OCI-LY1 (cell line): ENCODE measurements at regions not wholly inside any gene's neighbourhood (a gene's known extent, or its start where the extent isn't known, plus 50 kb on each side); places are given as distances from the start of the nearest gene placed in this dataset.

ENCODE experiments used
- H2AFZ ChIP-seq: fragments of 200-600 bp; sonication (generic), shearing (Covaris generic); 2 replicates; pipeline ENCODE4 v1.6.0; 2014; ENCODE audit warnings: antibody characterized with exemption, mild to moderate bottlenecking, low read length
- H3F3A ChIP-seq: fragments of 200-600 bp; sonication (generic), shearing (Covaris generic); 2 replicates; pipeline ENCODE4 v1.6.0; 2014; ENCODE audit warnings: mild to moderate bottlenecking, antibody characterized with exemption, low read length, moderate library complexity; ENCODE audit not compliant: insufficient read depth
- H3K27ac ChIP-seq: fragments of 200-600 bp; sonication (generic); 2 replicates; pipeline ENCODE4 v1.5.1; 2014; ENCODE audit warnings: low read length, mixed run types, mild to moderate bottlenecking, low read depth; ENCODE audit not compliant: poor library complexity, severe bottlenecking
- H3K27me3 ChIP-seq: fragments of 200-600 bp; sonication (generic); 2 replicates; pipeline ENCODE4 v1.6.0; 2014; ENCODE audit warnings: antibody characterized with exemption, mild to moderate bottlenecking, low read length, moderate library complexity; ENCODE audit not compliant: insufficient read depth
- H3K36me3 ChIP-seq: fragments of 200-600 bp; sonication (generic); 2 replicates; pipeline ENCODE4 v1.6.1; 2014; ENCODE audit warnings: mild to moderate bottlenecking, antibody characterized with exemption, low read length, moderate library complexity, mixed read lengths; ENCODE audit not compliant: insufficient read depth
- H3K4me1 ChIP-seq: fragments of 200-600 bp; sonication (generic); 2 replicates; pipeline ENCODE4 v1.5.1; 2014; ENCODE audit warnings: mild to moderate bottlenecking, low read length, moderate library complexity; ENCODE audit not compliant: insufficient read depth, severe bottlenecking
- H3K4me2 ChIP-seq: fragments of 200-600 bp; sonication (generic), shearing (Covaris generic); 2 replicates; pipeline ENCODE4 v1.6.1; 2014; ENCODE audit warnings: low read length
- H3K4me3 ChIP-seq: fragments of 200-600 bp; sonication (generic); 2 replicates; pipeline ENCODE4 v1.5.1; 2014; ENCODE audit warnings: low read length, low read depth, mild to moderate bottlenecking, mixed read lengths; ENCODE audit not compliant: poor library complexity, severe bottlenecking
- H3K79me2 ChIP-seq: fragments of 200-600 bp; shearing (Covaris generic); 2 replicates; pipeline ENCODE4 v1.6.1; 2016; ENCODE audit warnings: mixed run types, low read length, mixed read lengths; ENCODE audit not compliant: insufficient read depth
- H3K9ac ChIP-seq: fragments of 200-600 bp; sonication (generic), shearing (Covaris generic); 2 replicates; pipeline ENCODE4 v1.6.1; 2014; ENCODE audit warnings: mild to moderate bottlenecking, low read length, mixed read lengths
- H3K9me2 ChIP-seq: fragments of 200-600 bp; sonication (generic), shearing (Covaris generic); 2 replicates; pipeline ENCODE4 v1.6.1; 2014; ENCODE audit warnings: low read depth, mild to moderate bottlenecking, low read length, mixed read lengths
- H3K9me3 ChIP-seq: fragments of 200-600 bp; shearing (Covaris generic); 2 replicates; pipeline ENCODE4 v1.6.1; 2014; ENCODE audit warnings: low read length, mixed read lengths
- H4K20me1 ChIP-seq: fragments of 200-600 bp; sonication (generic), shearing (Covaris generic); 2 replicates; pipeline ENCODE4 v1.6.0; 2016; ENCODE audit warnings: mild to moderate bottlenecking, low read length; ENCODE audit not compliant: insufficient read depth
- CTCF ChIP-seq: fragments of 200-600 bp; sonication (generic), shearing (Covaris generic); IDR thresholded peaks from 2 replicates; pipeline ENCODE4 v1.5.1; 2017; ENCODE audit warnings: mild to moderate bottlenecking, antibody characterized with exemption, low read length, moderate library complexity, mixed read lengths
- EZH2 ChIP-seq: fragments of 200-600 bp; sonication (generic), shearing (Covaris generic); IDR thresholded peaks from 2 replicates; pipeline ENCODE4 v1.8.0; 2017; ENCODE audit warnings: borderline replicate concordance, mixed run types, mild to moderate bottlenecking, antibody characterized with exemption, low read length, moderate library complexity, mixed read lengths

- Histone ChIP-seq H4K20me1 (no peaks in the 10 kb centered on the region), H3K4me1 (no peaks in the 10 kb centered on the region), H3F3A (no peaks in the 10 kb centered on the region), H3K79me2 (no peaks in the 10 kb centered on the region), H3K9me3 (no peaks in the 10 kb centered on the region), H2AFZ (no peak overlapping the region), H3K9ac (no peak overlapping the region), H3K27me3 (no peaks in the 10 kb centered on the region), H3K9me2 (no peaks in the 10 kb centered on the region), H3K27ac (no peak overlapping the region), H3K36me3 (no peaks in the 10 kb centered on the region), H3K4me3 (no peak overlapping the region), H3K4me2 (no peak overlapping the region)
- no peak for TF ChIP-seq CTCF
- no peak for TF ChIP-seq EZH2
These were observed 1676.8 kb upstream of the PCDH7 start for GRCh38 chr4:29043411-29043810.

GRCh38 chr4:29046186-29046585 is 1674.0 kb upstream of the PCDH7 start:
- no peaks in the 10 kb centered on the region for H3K79me2 ChIP-seq
- H3K4me3 ChIP-seq: no peak overlapping the region
- H3K36me3 ChIP-seq: no peaks in the 10 kb centered on the region
- no peaks in the 10 kb centered on the region for H3K9me3 ChIP-seq
- no peaks in the 10 kb centered on the region for H3K9me2 ChIP-seq
- H3K4me1 ChIP-seq: no peaks in the 10 kb centered on the region
- TF ChIP-seq EZH2: no peak
- TF ChIP-seq CTCF: no peak
- no peaks in the 10 kb centered on the region for H4K20me1 ChIP-seq
- no peak overlapping the region for H3K9ac ChIP-seq
- no peak overlapping the region for H3K4me2 ChIP-seq
- H3K27ac ChIP-seq: no peak overlapping the region
- no peak overlapping the region for H2AFZ ChIP-seq
- no peaks in the 10 kb centered on the region for H3F3A ChIP-seq
- no peaks in the 10 kb centered on the region for H3K27me3 ChIP-seq

- H3K79me2 ChIP-seq: no peaks in the 10 kb centered on the region
- H3K9me2 ChIP-seq: no peaks in the 10 kb centered on the region
- H4K20me1 ChIP-seq: no peaks in the 10 kb centered on the region
- no peaks in the 10 kb centered on the region for H3K4me1 ChIP-seq
- no peak overlapping the region for H3K4me3 ChIP-seq
- H3K36me3 ChIP-seq: no peaks in the 10 kb centered on the region
- H3K27ac ChIP-seq: no peak overlapping the region
- H3K4me2 ChIP-seq: no peak overlapping the region
- no peaks in the 10 kb centered on the region for H3K27me3 ChIP-seq
- no peaks in the 10 kb centered on the region for H3F3A ChIP-seq
- TF ChIP-seq EZH2 (no peak), CTCF (no peak)
- H3K9ac ChIP-seq: no peak overlapping the region
- no peak overlapping the region for H2AFZ ChIP-seq
- no peaks in the 10 kb centered on the region for H3K9me3 ChIP-seq
These were observed 1673.4 kb upstream of the PCDH7 start for GRCh38 chr4:29046781-29047180.
